ENCODE measurements at regions not wholly inside any gene's neighbourhood (a gene's known extent, or its start where the extent isn't known, plus 50 kb on each side); places are given as distances from the start of the nearest gene placed in this dataset.

- Histone ChIP-seq H2AFZ (ENCODE audit: low read length) (no peak overlapping the region), H3K79me2 (ENCODE audit: insufficient read depth, low read length) (no peaks in the 10 kb centered on the region), H3K36me3 (ENCODE audit: insufficient read depth, low read length) (no peaks in the 10 kb centered on the region), H3K27me3 (ENCODE audit: insufficient read depth, low read length) (no peaks in the 10 kb centered on the region), H3K9me2 (ENCODE audit: low read depth, low read length) (no peaks in the 10 kb centered on the region), H3K27ac (ENCODE audit: low read depth, low read length, poor library complexity, severe bottlenecking) (no peak overlapping the region), H3K4me3 (ENCODE audit: low read depth, low read length, poor library complexity, severe bottlenecking) (no peak overlapping the region), H3K9ac (ENCODE audit: low read length) (no peak overlapping the region), H3K4me2 (ENCODE audit: low read length) (no peak overlapping the region), H3K4me1 (ENCODE audit: insufficient read depth, low read length, severe bottlenecking) (no peaks in the 10 kb centered on the region), H3F3A (ENCODE audit: insufficient read depth, low read length) (no peaks in the 10 kb centered on the region), H3K9me3 (ENCODE audit: low read length) (no peaks in the 10 kb centered on the region; the same call in 1 of the 2 replicates), H4K20me1 (ENCODE audit: insufficient read depth, low read length) (no peaks in the 10 kb centered on the region)
- TF ChIP-seq EZH2 (IDR thresholded peaks at IDR 0.05; ENCODE audit: borderline replicate concordance, low read length) (no peak), CTCF (IDR thresholded peaks at IDR 0.05; ENCODE audit: low read length) (no peak)
Observed at GRCh38 chr9:118360036-118360435, 655.8 kb downstream of the TLR4 start.

- Histone ChIP-seq H3K9me2 (ENCODE audit: low read depth, low read length) (no peaks in the 10 kb centered on the region), H3K9ac (ENCODE audit: low read length) (no peak overlapping the region), H3K27ac (ENCODE audit: low read depth, low read length, poor library complexity, severe bottlenecking) (no peak overlapping the region), H3K4me3 (ENCODE audit: low read depth, low read length, poor library complexity, severe bottlenecking) (no peak overlapping the region), H3K79me2 (ENCODE audit: insufficient read depth, low read length) (no peaks in the 10 kb centered on the region), H3F3A (ENCODE audit: insufficient read depth, low read length) (no peaks in the 10 kb centered on the region), H3K4me2 (ENCODE audit: low read length) (no peak overlapping the region), H3K36me3 (ENCODE audit: insufficient read depth, low read length) (no peaks in the 10 kb centered on the region), H3K4me1 (ENCODE audit: insufficient read depth, low read length, severe bottlenecking) (no peaks in the 10 kb centered on the region), H2AFZ (ENCODE audit: low read length) (no peak overlapping the region), H4K20me1 (ENCODE audit: insufficient read depth, low read length) (no peaks in the 10 kb centered on the region), H3K9me3 (ENCODE audit: low read length) (no peaks in the 10 kb centered on the region; the same call in 1 of the 2 replicates), H3K27me3 (ENCODE audit: insufficient read depth, low read length) (no peaks in the 10 kb centered on the region)
- TF ChIP-seq CTCF (IDR thresholded peaks at IDR 0.05; ENCODE audit: low read length) (no peak), EZH2 (IDR thresholded peaks at IDR 0.05; ENCODE audit: borderline replicate concordance, low read length) (no peak)
Observed at GRCh38 chr9:118362123-118362522, 657.9 kb downstream of the TLR4 start.

- Histone ChIP-seq H3F3A (ENCODE audit: insufficient read depth, low read length) (no peaks in the 10 kb centered on the region), H3K9ac (ENCODE audit: low read length) (no peak overlapping the region), H3K9me2 (ENCODE audit: low read depth, low read length) (no peaks in the 10 kb centered on the region), H2AFZ (ENCODE audit: low read length) (no peak overlapping the region), H3K27ac (ENCODE audit: low read depth, low read length, poor library complexity, severe bottlenecking) (no peak overlapping the region), H3K4me3 (ENCODE audit: low read depth, low read length, poor library complexity, severe bottlenecking) (no peak overlapping the region), H4K20me1 (ENCODE audit: insufficient read depth, low read length) (no peaks in the 10 kb centered on the region), H3K4me2 (ENCODE audit: low read length) (no peak overlapping the region), H3K27me3 (ENCODE audit: insufficient read depth, low read length) (no peaks in the 10 kb centered on the region), H3K36me3 (ENCODE audit: insufficient read depth, low read length) (no peaks in the 10 kb centered on the region), H3K4me1 (ENCODE audit: insufficient read depth, low read length, severe bottlenecking) (no peaks in the 10 kb centered on the region), H3K79me2 (ENCODE audit: insufficient read depth, low read length) (no peaks in the 10 kb centered on the region), H3K9me3 (ENCODE audit: low read length) (no peaks in the 10 kb centered on the region; the same call in 1 of the 2 replicates)
- no peak for TF ChIP-seq CTCF (IDR thresholded peaks at IDR 0.05; ENCODE audit: low read length)
- no peak for TF ChIP-seq EZH2 (IDR thresholded peaks at IDR 0.05; ENCODE audit: borderline replicate concordance, low read length)
Observed at GRCh38 chr9:118362596-118362995, 658.4 kb downstream of the TLR4 start.

Measured in OCI-LY1 (cell line).